ENCODE measurements at regions not wholly inside any gene's neighbourhood (a gene's known extent, or its start where the extent isn't known, plus 50 kb on each side); places are given as distances from the start of the nearest gene placed in this dataset.
"Not testable (repeated sequence)": the region's sequence is repeated elsewhere in the genome, so short reads cannot be mapped to it uniquely, and the experiment has no call there.

- TF ChIP-seq, protein P1, sequence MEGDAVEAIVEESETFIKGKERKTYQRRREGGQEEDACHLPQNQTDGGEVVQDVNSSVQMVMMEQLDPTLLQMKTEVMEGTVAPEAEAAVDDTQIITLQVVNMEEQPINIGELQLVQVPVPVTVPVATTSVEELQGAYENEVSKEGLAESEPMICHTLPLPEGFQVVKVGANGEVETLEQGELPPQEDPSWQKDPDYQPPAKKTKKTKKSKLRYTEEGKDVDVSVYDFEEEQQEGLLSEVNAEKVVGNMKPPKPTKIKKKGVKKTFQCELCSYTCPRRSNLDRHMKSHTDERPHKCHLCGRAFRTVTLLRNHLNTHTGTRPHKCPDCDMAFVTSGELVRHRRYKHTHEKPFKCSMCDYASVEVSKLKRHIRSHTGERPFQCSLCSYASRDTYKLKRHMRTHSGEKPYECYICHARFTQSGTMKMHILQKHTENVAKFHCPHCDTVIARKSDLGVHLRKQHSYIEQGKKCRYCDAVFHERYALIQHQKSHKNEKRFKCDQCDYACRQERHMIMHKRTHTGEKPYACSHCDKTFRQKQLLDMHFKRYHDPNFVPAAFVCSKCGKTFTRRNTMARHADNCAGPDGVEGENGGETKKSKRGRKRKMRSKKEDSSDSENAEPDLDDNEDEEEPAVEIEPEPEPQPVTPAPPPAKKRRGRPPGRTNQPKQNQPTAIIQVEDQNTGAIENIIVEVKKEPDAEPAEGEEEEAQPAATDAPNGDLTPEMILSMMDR (conservative IDR thresholded peaks at IDR 0.05), result no peak
- no peak overlapping the region for H3K27ac ChIP-seq
Observed at GRCh38 chrX:121569609-121570008, 522.2 kb downstream of the GLUD2 start.

- no peak overlapping the region for H3K27ac ChIP-seq
- TF ChIP-seq, protein P1 (conservative IDR thresholded peaks at IDR 0.05), result no peak
Observed at GRCh38 chrX:121570072-121570841, 522.8 kb downstream of the GLUD2 start.

DNA sequence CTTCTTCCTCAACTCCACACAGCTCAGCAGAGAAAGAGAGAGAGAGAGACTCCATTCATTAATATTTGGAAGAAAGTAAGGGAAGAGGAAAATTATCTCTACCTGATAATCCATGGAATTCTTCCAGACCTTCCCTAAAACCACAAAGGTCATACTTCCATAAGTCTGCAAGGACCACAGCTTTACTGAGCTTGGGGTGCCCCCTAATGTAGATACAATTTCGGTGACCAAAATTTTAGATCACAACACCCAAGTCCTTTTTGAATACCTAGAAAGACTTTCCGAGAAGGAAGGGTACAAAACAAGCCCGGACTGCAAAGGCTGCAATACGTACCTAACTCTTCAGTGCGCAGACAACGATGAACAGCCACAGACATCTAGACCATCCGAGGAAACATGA is 523.9 kb downstream of the GLUD2 start:
- H3K27ac ChIP-seq, result no peak overlapping the region
- TF ChIP-seq, protein P1 (conservative IDR thresholded peaks at IDR 0.05), result no peak

DNA sequence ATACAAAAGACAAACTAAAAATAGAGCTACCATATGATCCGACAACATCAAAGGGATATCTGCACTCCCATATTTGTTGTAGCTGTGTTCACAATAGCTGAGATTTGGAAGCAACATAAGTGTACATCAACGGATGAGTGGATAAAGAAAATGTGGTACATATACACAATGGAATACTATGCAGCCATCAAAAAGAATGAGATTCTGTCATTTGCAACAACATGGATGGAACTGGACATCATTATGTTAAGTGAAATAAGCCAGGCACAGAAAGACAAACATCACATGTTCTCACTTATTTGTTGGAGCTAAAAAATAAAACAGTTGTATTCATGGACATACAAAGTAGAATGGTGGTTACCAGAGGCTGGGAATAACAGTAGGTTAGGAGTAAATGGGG is 527.0 kb downstream of the GLUD2 start:
- not testable (repeated sequence) for H3K27ac ChIP-seq

- TF ChIP-seq, protein P1 (conservative IDR thresholded peaks at IDR 0.05), result peak; percentile 45
Observed at GRCh38 chrX:121579016-121579760, 531.8 kb downstream of the GLUD2 start.

GRCh38 chrX:121581885-121582284 is 534.5 kb downstream of the GLUD2 start:
- no peak overlapping the region for H3K27ac ChIP-seq
- TF ChIP-seq, protein P1 (conservative IDR thresholded peaks at IDR 0.05), result no peak; the same call in 1 of the 2 replicates

More at GRCh38 chrX:121579016-121579760, 531.8 kb downstream of the GLUD2 start:
- no peak overlapping the region for H3K27ac ChIP-seq

DNA sequence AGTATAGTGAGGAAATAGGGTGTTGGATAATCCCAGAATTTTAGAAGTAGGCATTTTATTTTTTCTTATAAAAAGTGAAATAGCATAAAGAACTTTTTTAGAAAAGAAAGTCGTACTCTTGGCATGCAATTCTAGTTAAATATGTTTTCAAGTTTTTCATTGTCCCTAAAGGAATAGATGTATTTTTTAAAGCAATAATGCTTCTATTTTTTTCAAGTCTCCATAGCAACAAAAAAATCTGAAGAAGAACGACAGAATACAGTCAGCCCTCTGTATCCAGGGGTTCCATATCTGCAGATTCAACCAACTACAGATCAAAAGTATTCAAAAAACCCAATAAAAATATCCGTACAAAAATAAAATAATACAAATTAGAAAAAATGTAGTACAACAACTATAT is 538.2 kb downstream of the GLUD2 start:
- TF ChIP-seq, protein P1 (conservative IDR thresholded peaks at IDR 0.05), result no peak

DNA sequence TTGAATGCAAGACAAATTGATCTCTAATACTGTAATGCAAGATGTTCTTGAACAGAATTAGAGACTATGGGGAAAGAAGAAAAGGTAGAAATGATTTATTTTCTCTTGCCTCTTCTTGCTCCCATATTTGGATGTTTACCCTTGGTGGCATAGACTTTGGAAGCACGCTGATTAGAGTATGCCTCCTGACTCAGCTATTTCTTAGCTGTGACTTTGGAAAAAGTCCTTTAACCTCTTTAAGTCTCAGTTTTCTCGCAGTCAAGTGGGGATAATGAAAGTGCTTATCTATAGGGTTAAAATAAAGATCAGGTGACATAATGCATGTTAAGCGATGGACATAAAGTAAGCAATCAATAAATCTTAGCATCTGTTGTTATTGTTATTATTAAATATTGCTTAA is 545.5 kb downstream of the GLUD2 start:
- no peak overlapping the region for H3K27ac ChIP-seq
- TF ChIP-seq, protein P1 (conservative IDR thresholded peaks at IDR 0.05), result no peak

More for the DNA sequence above, 538.2 kb downstream of the GLUD2 start:
- no peak overlapping the region for H3K27ac ChIP-seq
